ENCODE measurements at regions not wholly inside any gene's neighbourhood (a gene's known extent, or its start where the extent isn't known, plus 50 kb on each side); places are given as distances from the start of the nearest gene placed in this dataset.

DNA sequence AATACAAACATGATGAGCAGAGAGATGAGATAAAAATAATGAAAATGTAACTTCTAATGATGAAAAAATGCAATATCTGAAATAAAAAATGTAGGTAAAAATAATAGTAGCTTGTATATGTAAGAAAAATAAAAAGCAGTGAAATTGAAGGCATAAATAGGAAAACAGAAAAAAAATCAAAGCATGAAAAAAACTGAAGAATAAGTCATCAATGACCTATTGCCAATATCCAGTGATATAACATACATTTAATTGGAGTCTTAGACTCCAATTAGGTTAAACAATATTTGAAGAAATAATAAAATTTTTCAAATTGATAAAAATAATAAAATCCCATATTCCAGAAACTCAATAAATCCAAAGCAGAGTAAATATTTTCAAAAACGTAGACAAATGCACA, 114.0 kb upstream of the HDGFL1 start:
- Histone ChIP-seq H3K9me2 (peaks cover 4% of the 10 kb centered on the region; the same call in 1 of the 2 replicates), H3K4me1 (ENCODE audit: control insufficient read depth in 1 of 2, insufficient read depth in 2 of 2, low read depth in 1 of 2, low read length in 1 of 2) (no peaks in the 10 kb centered on the region), H3K79me2 (ENCODE audit: insufficient read depth) (no peaks in the 10 kb centered on the region), H3K9me3 (peaks cover 3% of the 10 kb centered on the region; the same call in 1 of the 2 replicates), H4K20me1 (ENCODE audit: insufficient read depth) (no peaks in the 10 kb centered on the region), H3K4me2 (no peak overlapping the region), H3K27me3 (ENCODE audit: insufficient read depth) (no peaks in the 10 kb centered on the region), H2AFZ (ENCODE audit: low read depth) (no peak overlapping the region), H3K36me3 (replicated peaks in 1 of 2; ENCODE audit: control insufficient read depth in 1 of 2, insufficient read depth in 2 of 2, low read length in 1 of 2) (no peaks in the 10 kb centered on the region), H3K4me3 (ENCODE audit: low read depth in 2 of 2, low read length in 1 of 2) (no peak overlapping the region), H3K9ac (no peak overlapping the region), H3K27ac (ENCODE audit: low read depth in 2 of 2, low read length in 1 of 2) (no peak overlapping the region), H3F3A (replicated peaks; ENCODE audit: insufficient read depth) (no peaks in the 10 kb centered on the region)
- no peak for TF ChIP-seq RCOR1 (IDR thresholded peaks at IDR 0.05; ENCODE audit: low read length)
- no peak for TF ChIP-seq ELF1 (IDR thresholded peaks at IDR 0.05)
- TF ChIP-seq, protein P1, sequence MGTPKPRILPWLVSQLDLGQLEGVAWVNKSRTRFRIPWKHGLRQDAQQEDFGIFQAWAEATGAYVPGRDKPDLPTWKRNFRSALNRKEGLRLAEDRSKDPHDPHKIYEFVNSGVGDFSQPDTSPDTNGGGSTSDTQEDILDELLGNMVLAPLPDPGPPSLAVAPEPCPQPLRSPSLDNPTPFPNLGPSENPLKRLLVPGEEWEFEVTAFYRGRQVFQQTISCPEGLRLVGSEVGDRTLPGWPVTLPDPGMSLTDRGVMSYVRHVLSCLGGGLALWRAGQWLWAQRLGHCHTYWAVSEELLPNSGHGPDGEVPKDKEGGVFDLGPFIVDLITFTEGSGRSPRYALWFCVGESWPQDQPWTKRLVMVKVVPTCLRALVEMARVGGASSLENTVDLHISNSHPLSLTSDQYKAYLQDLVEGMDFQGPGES (IDR thresholded peaks at IDR 0.05; ENCODE audit: low read depth, low read length) = no peak
- no peak for TF ChIP-seq FOXJ3 (CRISPR knock-in tag; IDR thresholded peaks at IDR 0.05)
- TF ChIP-seq, protein P2, sequence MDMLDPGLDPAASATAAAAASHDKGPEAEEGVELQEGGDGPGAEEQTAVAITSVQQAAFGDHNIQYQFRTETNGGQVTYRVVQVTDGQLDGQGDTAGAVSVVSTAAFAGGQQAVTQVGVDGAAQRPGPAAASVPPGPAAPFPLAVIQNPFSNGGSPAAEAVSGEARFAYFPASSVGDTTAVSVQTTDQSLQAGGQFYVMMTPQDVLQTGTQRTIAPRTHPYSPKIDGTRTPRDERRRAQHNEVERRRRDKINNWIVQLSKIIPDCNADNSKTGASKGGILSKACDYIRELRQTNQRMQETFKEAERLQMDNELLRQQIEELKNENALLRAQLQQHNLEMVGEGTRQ (IDR thresholded peaks at IDR 0.05; ENCODE audit: borderline replicate concordance, low read depth, low read length) = no peak
- TF ChIP-seq CHD2 (IDR thresholded peaks at IDR 0.05; ENCODE audit: low read length, partially characterized antibody) = no peak
- no peak for TF ChIP-seq SMC3 (IDR thresholded peaks at IDR 0.05; ENCODE audit: low read depth, low read length)
- TF ChIP-seq YY1 (IDR thresholded peaks at IDR 0.05; ENCODE audit: low read depth) = no peak
- TF ChIP-seq GATA2 (CRISPR knock-in tag; IDR thresholded peaks at IDR 0.05) = no peak
- TF ChIP-seq MXI1 (IDR thresholded peaks at IDR 0.05; ENCODE audit: low read depth, low read length) = no peak
- no peak for TF ChIP-seq RFX5 (IDR thresholded peaks at IDR 0.05; ENCODE audit: low read length)
- TF ChIP-seq, protein P3, sequence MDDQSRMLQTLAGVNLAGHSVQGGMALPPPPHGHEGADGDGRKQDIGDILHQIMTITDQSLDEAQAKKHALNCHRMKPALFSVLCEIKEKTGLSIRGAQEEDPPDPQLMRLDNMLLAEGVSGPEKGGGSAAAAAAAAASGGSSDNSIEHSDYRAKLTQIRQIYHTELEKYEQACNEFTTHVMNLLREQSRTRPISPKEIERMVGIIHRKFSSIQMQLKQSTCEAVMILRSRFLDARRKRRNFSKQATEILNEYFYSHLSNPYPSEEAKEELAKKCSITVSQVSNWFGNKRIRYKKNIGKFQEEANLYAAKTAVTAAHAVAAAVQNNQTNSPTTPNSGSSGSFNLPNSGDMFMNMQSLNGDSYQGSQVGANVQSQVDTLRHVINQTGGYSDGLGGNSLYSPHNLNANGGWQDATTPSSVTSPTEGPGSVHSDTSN (IDR thresholded peaks at IDR 0.05) = no peak
- TF ChIP-seq, protein P4, sequence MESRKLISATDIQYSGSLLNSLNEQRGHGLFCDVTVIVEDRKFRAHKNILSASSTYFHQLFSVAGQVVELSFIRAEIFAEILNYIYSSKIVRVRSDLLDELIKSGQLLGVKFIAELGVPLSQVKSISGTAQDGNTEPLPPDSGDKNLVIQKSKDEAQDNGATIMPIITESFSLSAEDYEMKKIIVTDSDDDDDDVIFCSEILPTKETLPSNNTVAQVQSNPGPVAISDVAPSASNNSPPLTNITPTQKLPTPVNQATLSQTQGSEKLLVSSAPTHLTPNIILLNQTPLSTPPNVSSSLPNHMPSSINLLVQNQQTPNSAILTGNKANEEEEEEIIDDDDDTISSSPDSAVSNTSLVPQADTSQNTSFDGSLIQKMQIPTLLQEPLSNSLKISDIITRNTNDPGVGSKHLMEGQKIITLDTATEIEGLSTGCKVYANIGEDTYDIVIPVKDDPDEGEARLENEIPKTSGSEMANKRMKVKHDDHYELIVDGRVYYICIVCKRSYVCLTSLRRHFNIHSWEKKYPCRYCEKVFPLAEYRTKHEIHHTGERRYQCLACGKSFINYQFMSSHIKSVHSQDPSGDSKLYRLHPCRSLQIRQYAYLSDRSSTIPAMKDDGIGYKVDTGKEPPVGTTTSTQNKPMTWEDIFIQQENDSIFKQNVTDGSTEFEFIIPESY (IDR thresholded peaks at IDR 0.05; ENCODE audit: borderline replicate concordance, low read depth) = no peak
- TF ChIP-seq, protein P5, sequence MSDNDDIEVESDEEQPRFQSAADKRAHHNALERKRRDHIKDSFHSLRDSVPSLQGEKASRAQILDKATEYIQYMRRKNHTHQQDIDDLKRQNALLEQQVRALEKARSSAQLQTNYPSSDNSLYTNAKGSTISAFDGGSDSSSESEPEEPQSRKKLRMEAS (IDR thresholded peaks at IDR 0.05; ENCODE audit: low read depth) = no peak
- no peak for TF ChIP-seq FOSL2 (IDR thresholded peaks at IDR 0.05; ENCODE audit: borderline replicate concordance, low read depth)
- CTCF ChIA-PET = interaction anchor here (1.0 kb wide), 1 partner anchor 102 kb away, joined by 3 read pairs; no protein-coding TSS in a partner anchor
- WGBS (ENCODE audit: low lambda C conversion rate) = 67% methylated on average over 1 of the region's 1 CpG
- DNase-seq = no peak
- POLR2A ChIA-PET = no interaction called here
